ENCODE measurements at regions not wholly inside any gene's neighbourhood (a gene's known extent, or its start where the extent isn't known, plus 50 kb on each side); places are given as distances from the start of the nearest gene placed in this dataset.

DNA sequence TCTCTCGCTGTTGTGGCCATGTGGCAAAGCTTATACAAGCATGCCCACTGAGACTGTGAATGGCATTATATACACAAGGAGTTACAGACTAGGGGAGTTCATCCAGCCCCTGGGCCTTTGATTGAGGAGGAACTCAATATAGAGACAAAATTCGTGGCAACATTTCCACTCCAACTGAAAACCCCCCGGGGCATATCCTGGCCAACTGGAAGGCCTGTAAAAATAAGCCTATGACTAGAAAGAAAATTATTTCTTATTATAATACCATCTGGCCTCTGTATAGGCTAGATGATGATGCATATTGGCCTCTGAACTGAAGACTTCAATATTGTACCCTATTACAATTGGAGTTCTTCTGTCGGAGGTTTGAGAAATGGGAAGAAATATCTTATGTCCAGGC lies 175.5 kb upstream of the GJE1 start:
- H3K9me2 ChIP-seq (ENCODE audit: insufficient read depth, low read length), result no peaks in the 10 kb centered on the region
- H2AFZ ChIP-seq (ENCODE audit: low read depth, low read length), result no peak overlapping the region
- H3K9ac ChIP-seq (ENCODE audit: low read length), result no peak overlapping the region
- H3K27me3 ChIP-seq (ENCODE audit: insufficient read depth, low read depth, low read length), result no peaks in the 10 kb centered on the region
- no peaks in the 10 kb centered on the region for H4K20me1 ChIP-seq (ENCODE audit: insufficient read depth)
- no peaks in the 10 kb centered on the region for H3F3A ChIP-seq (ENCODE audit: insufficient read depth, low read length, poor library complexity, severe bottlenecking)
- no peaks in the 10 kb centered on the region for H3K9me3 ChIP-seq (ENCODE audit: low read length)
- no peak overlapping the region for H3K4me3 ChIP-seq (ENCODE audit: low read length)
- no peak overlapping the region for H3K27ac ChIP-seq (ENCODE audit: low read length)
- H3K36me3 ChIP-seq (ENCODE audit: insufficient read depth, low read length), result no peaks in the 10 kb centered on the region
- H3K79me2 ChIP-seq (replicated peaks; ENCODE audit: insufficient read depth, low read length), result no peaks in the 10 kb centered on the region
- TF ChIP-seq POLR2AphosphoS5 (IDR thresholded peaks at IDR 0.05) (no peak), SMC3 (conservative IDR thresholded peaks at IDR 0.05; ENCODE audit: poor library complexity) (no peak), EP300 (conservative IDR thresholded peaks at IDR 0.05; ENCODE audit: poor library complexity, severe bottlenecking) (no peak), REST (IDR thresholded peaks at IDR 0.05; ENCODE audit: borderline replicate concordance) (no peak), RAD21 (conservative IDR thresholded peaks at IDR 0.05) (no peak), MXI1 (conservative IDR thresholded peaks at IDR 0.05; ENCODE audit: poor library complexity, severe bottlenecking) (no peak), TAF1 (IDR thresholded peaks at IDR 0.05; ENCODE audit: low read depth) (no peak), CTCF (IDR thresholded peaks at IDR 0.05; ENCODE audit: poor library complexity, severe bottlenecking) (no peak), EZH2 (IDR thresholded peaks at IDR 0.05; ENCODE audit: borderline replicate concordance, insufficient read depth, low read length, poor library complexity, severe bottlenecking) (no peak)
- no peak overlapping the region for H3K4me2 ChIP-seq (ENCODE audit: low read length)

- Histone ChIP-seq H3K79me2 (replicated peaks; ENCODE audit: insufficient read depth, low read length) (no peaks in the 10 kb centered on the region), H3K4me2 (ENCODE audit: low read length) (no peak overlapping the region), H2AFZ (ENCODE audit: low read depth, low read length) (no peak overlapping the region), H3K27me3 (ENCODE audit: insufficient read depth, low read depth, low read length) (no peaks in the 10 kb centered on the region), H3K4me3 (ENCODE audit: low read length) (no peak overlapping the region), H3K9me3 (ENCODE audit: low read length) (no peaks in the 10 kb centered on the region), H3F3A (ENCODE audit: insufficient read depth, low read length, poor library complexity, severe bottlenecking) (no peaks in the 10 kb centered on the region), H4K20me1 (ENCODE audit: insufficient read depth) (no peaks in the 10 kb centered on the region), H3K9me2 (ENCODE audit: insufficient read depth, low read length) (no peaks in the 10 kb centered on the region), H3K27ac (ENCODE audit: low read length) (no peak overlapping the region), H3K36me3 (ENCODE audit: insufficient read depth, low read length) (no peaks in the 10 kb centered on the region), H3K9ac (ENCODE audit: low read length) (no peak overlapping the region)
- TF ChIP-seq RAD21 (conservative IDR thresholded peaks at IDR 0.05), result no peak
- no peak for TF ChIP-seq TAF1 (IDR thresholded peaks at IDR 0.05; ENCODE audit: low read depth)
- TF ChIP-seq EP300 (conservative IDR thresholded peaks at IDR 0.05; ENCODE audit: poor library complexity, severe bottlenecking), result no peak
- TF ChIP-seq MXI1 (conservative IDR thresholded peaks at IDR 0.05; ENCODE audit: poor library complexity, severe bottlenecking), result no peak
- TF ChIP-seq REST (IDR thresholded peaks at IDR 0.05; ENCODE audit: borderline replicate concordance), result no peak
- no peak for TF ChIP-seq SMC3 (conservative IDR thresholded peaks at IDR 0.05; ENCODE audit: poor library complexity)
- no peak for TF ChIP-seq EZH2 (IDR thresholded peaks at IDR 0.05; ENCODE audit: borderline replicate concordance, insufficient read depth, low read length, poor library complexity, severe bottlenecking)
- TF ChIP-seq POLR2AphosphoS5 (IDR thresholded peaks at IDR 0.05), result no peak
- no peak for TF ChIP-seq CTCF (IDR thresholded peaks at IDR 0.05; ENCODE audit: poor library complexity, severe bottlenecking)
These were observed 175.9 kb upstream of the GJE1 start for GRCh38 chr6:141956868-141957267.

Measured in neural cell (in vitro differentiated cells).